ENCODE measurements at regions not wholly inside any gene's neighbourhood (a gene's known extent, or its start where the extent isn't known, plus 50 kb on each side); places are given as distances from the start of the nearest gene placed in this dataset.

DNA sequence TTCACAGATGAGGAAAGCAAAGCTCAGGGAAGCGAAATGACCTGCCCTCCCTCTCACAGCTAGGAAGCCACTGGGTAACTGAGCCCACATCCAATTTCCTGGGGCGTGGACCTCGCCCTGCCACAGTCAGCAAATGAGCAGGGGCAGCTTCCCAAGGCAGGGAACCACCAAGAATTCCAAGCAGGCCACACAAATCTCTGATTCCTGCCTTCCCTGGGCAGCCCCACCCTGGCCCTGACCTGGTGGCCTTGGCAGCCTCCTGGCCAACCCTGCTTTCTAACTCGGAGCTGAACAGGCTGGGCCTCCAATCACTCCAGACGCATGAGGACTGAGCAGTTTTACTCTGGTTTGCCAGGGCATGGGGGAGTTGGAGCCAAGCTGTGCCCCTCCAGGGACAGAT, 203.7 kb upstream of the TLE3 start:
- TF ChIP-seq ZNF274 (IDR thresholded peaks at IDR 0.05; ENCODE audit: low read depth, low read length), result no peak
- no peak for TF ChIP-seq YY1 (IDR thresholded peaks at IDR 0.05; ENCODE audit: insufficient read depth, insufficient read length)
- no peak for TF ChIP-seq SUZ12 (IDR thresholded peaks at IDR 0.05; ENCODE audit: extremely low read depth, insufficient read depth, insufficient read length)

All from NT2/D1 (cell line).